Stimulated activated CD8-positive, alpha-beta memory T cell treated with anti-CD3 and anti-CD28 coated beads, Interleukin-2, amount 100 ng/mL, for 48 hours (primary cell): ENCODE measurements at regions not wholly inside any gene's neighbourhood (a gene's known extent, or its start where the extent isn't known, plus 50 kb on each side); places are given as distances from the start of the nearest gene placed in this dataset.

Experiments
- DNase-seq, 2 donors: peaks; one replicate each; pipeline ENCODE4 v3.0.0-alpha.2; 2020; ENCODE audit warnings: low read depth in 2 of 2

GRCh38 chr10:118246332-118247295, 95.5 kb downstream of the FAM204A start:
- DNase-seq: no peak

- DNase-seq: no peak
These were observed 98.2 kb downstream of the FAM204A start for GRCh38 chr10:118243907-118244306.

- DNase-seq: peak; percentile 37 to 53
These were observed 100.6 kb downstream of the FAM204A start for GRCh38 chr10:118241229-118242137.

- DNase-seq: no peak
These were observed 102.9 kb downstream of the FAM204A start for GRCh38 chr10:118239236-118239630.

- DNase-seq: no peak
These were observed 103.4 kb downstream of the FAM204A start for GRCh38 chr10:118238573-118239235.

GRCh38 chr10:118237930-118238329, 104.2 kb downstream of the FAM204A start:
- no peak for DNase-seq

- no peak for DNase-seq
These were observed 107.4 kb downstream of the FAM204A start for GRCh38 chr10:118234683-118235082.

- DNase-seq: no peak
These were observed 121.7 kb downstream of the FAM204A start for GRCh38 chr10:118220346-118220850.

- no peak for DNase-seq
These were observed 123.6 kb downstream of the FAM204A start for GRCh38 chr10:118218562-118218961.

GRCh38 chr10:118216571-118217170, 125.5 kb downstream of the FAM204A start:
- DNase-seq: no peak

GRCh38 chr10:118216020-118216419, 126.1 kb downstream of the FAM204A start:
- DNase-seq: no peak

- DNase-seq: no peak
These were observed 127.3 kb downstream of the FAM204A start for GRCh38 chr10:118214776-118215175.

GRCh38 chr10:118213436-118213835, 128.7 kb downstream of the FAM204A start:
- no peak for DNase-seq

- DNase-seq: no peak
These were observed 131.8 kb downstream of the FAM204A start for GRCh38 chr10:118210276-118210675.

- no peak for DNase-seq
These were observed 132.9 kb downstream of the FAM204A start for GRCh38 chr10:118209215-118209614.

- DNase-seq: no peak
These were observed 134.6 kb downstream of the FAM204A start for GRCh38 chr10:118207470-118208007.

GRCh38 chr10:118204292-118204943, 137.7 kb downstream of the FAM204A start:
- DNase-seq: no peak

- no peak for DNase-seq
These were observed 138.7 kb downstream of the FAM204A start for GRCh38 chr10:118203461-118203860.

GRCh38 chr10:118195729-118196128, 146.4 kb downstream of the FAM204A start:
- no peak for DNase-seq

GRCh38 chr10:118193642-118194041, 146.9 kb upstream of the RAB11FIP2 start:
- DNase-seq: no peak
